Endothelial cell of umbilical vein (primary cell): ENCODE measurements at regions not wholly inside any gene's neighbourhood (a gene's known extent, or its start where the extent isn't known, plus 50 kb on each side); places are given as distances from the start of the nearest gene placed in this dataset.

Experiments used
- CTCF ChIP-seq, 2 donors: IDR thresholded peaks; 1 replicate in 1 of 2; 2 replicates in 1 of 2; pipeline ENCODE4 v1.5.1; 2011; ENCODE audit warnings: low read length in 2 of 2, mild to moderate bottlenecking in 2 of 2, moderate library complexity in 2 of 2, control low read depth in 1 of 2, inconsistent platforms in 1 of 2, low read depth in 1 of 2; ENCODE audit not compliant: insufficient read depth in 1 of 2; ENCODE audit errors: extremely low read depth in 1 of 2
- EZH2 ChIP-seq: IDR thresholded peaks from 2 replicates; pipeline ENCODE4 v1.6.1; 2012; ENCODE audit warnings: borderline replicate concordance, low read depth, mild to moderate bottlenecking, moderate library complexity, low read length, inconsistent platforms; ENCODE audit not compliant: severe bottlenecking
- MYC ChIP-seq: IDR thresholded peaks from one replicate; pipeline ENCODE4 v1.6.1; 2011; ENCODE audit warnings: mild to moderate bottlenecking, low read depth, low read length
- POLR2A ChIP-seq: IDR thresholded peaks from 2 replicates; pipeline ENCODE4 v1.6.1; 2012; ENCODE audit warnings: low read depth, mild to moderate bottlenecking, control low read depth, low read length
- POLR2AphosphoS5 ChIP-seq: IDR thresholded peaks from 2 replicates; pipeline ENCODE4 v1.6.1; 2012; ENCODE audit warnings: low read depth, mild to moderate bottlenecking, control low read depth, low read length, moderate library complexity; ENCODE audit not compliant: insufficient read depth
- TF ChIP-seq, protein P1 (sequence below): IDR thresholded peaks from 2 replicates; pipeline ENCODE4 v1.6.1; 2011; ENCODE audit not compliant: insufficient read depth, insufficient read length

DNA sequence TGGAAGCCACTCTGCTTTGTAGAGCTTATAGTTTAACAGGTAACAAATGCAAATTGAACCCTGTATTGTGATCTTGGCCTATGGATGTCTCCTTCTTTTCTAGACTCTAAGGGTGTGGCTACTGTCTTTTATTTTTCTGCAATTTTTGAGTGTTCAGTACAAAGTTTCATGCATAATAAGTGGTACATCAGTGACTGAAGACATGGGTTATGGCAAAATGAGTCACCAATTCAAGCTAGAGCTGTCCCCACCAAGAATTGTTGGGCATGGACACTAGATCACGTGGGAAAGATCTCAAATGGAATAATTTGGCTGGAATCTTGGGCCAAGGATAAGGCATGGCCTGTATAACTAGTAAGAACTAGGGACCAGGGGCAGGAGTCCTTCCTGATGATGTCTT is 228.4 kb upstream of the N4BP1 start:
- no peak for TF ChIP-seq CTCF (IDR thresholded peaks at IDR 0.05; ENCODE audit: extremely low read depth in 1 of 2, insufficient read depth in 1 of 2, low read depth in 1 of 2, low read length in 2 of 2)
- TF ChIP-seq MYC: no peak
- no peak for TF ChIP-seq POLR2A
- no peak for TF ChIP-seq EZH2
- TF ChIP-seq POLR2AphosphoS5: no peak
- TF ChIP-seq, protein P1, sequence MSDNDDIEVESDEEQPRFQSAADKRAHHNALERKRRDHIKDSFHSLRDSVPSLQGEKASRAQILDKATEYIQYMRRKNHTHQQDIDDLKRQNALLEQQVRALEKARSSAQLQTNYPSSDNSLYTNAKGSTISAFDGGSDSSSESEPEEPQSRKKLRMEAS: no peak
